Adipocyte (in vitro differentiated cells): ENCODE measurements at regions not wholly inside any gene's neighbourhood (a gene's known extent, or its start where the extent isn't known, plus 50 kb on each side); places are given as distances from the start of the nearest gene placed in this dataset.

Experiments
- DNase-seq: peaks from one replicate; pipeline ENCODE4 v3.0.0-alpha.2; 2015; ENCODE audit warnings: low read depth
- H3K27me3 ChIP-seq: replicated peaks from 2 replicates; pipeline ENCODE4 v1.7.0; 2013; ENCODE audit warnings: mild to moderate bottlenecking, low read length, moderate library complexity; ENCODE audit not compliant: control insufficient read depth, insufficient read depth
- H3K36me3 ChIP-seq: 2 replicates; pipeline ENCODE4 v1.7.0; 2013; ENCODE audit warnings: low read length, mild to moderate bottlenecking, moderate library complexity; ENCODE audit not compliant: control insufficient read depth, insufficient read depth, severe bottlenecking
- H3K4me1 ChIP-seq: 2 replicates; pipeline ENCODE4 v1.7.0; 2013; ENCODE audit warnings: mild to moderate bottlenecking, low read length, moderate library complexity; ENCODE audit not compliant: control insufficient read depth, insufficient read depth
- H3K4me3 ChIP-seq: 2 replicates; pipeline ENCODE4 v1.7.0; 2013; ENCODE audit warnings: mild to moderate bottlenecking, low read length, moderate library complexity
- H3K9ac ChIP-seq: 2 replicates; pipeline ENCODE4 v1.7.0; 2013; ENCODE audit warnings: mild to moderate bottlenecking, low read length, moderate library complexity
- H3K9me3 ChIP-seq: 2 replicates; pipeline ENCODE4 v1.7.0; 2013; ENCODE audit warnings: mild to moderate bottlenecking, low read length, moderate library complexity; ENCODE audit not compliant: control insufficient read depth

GRCh38 chr2:120785228-120785966 is 49.7 kb downstream of the GLI2 start:
- Histone ChIP-seq H3K36me3 (no peaks in the 10 kb centered on the region), H3K4me3 (no peak overlapping the region), H3K9me3 (no peaks in the 10 kb centered on the region), H3K27me3 (no peaks in the 10 kb centered on the region), H3K9ac (no peak overlapping the region), H3K4me1 (peaks cover 10% of the 10 kb centered on the region)
- DNase-seq, result no peak

- H3K9me3 ChIP-seq, result no peaks in the 10 kb centered on the region
- DNase-seq, result no peak
- H3K4me3 ChIP-seq, result no peak overlapping the region
- H3K27me3 ChIP-seq, result no peaks in the 10 kb centered on the region
- H3K36me3 ChIP-seq, result no peaks in the 10 kb centered on the region
- H3K9ac ChIP-seq, result no peak overlapping the region
- peaks cover 9% of the 10 kb centered on the region for H3K4me1 ChIP-seq
Observed at GRCh38 chr2:120786038-120786960, 50.6 kb downstream of the GLI2 start.

DNA sequence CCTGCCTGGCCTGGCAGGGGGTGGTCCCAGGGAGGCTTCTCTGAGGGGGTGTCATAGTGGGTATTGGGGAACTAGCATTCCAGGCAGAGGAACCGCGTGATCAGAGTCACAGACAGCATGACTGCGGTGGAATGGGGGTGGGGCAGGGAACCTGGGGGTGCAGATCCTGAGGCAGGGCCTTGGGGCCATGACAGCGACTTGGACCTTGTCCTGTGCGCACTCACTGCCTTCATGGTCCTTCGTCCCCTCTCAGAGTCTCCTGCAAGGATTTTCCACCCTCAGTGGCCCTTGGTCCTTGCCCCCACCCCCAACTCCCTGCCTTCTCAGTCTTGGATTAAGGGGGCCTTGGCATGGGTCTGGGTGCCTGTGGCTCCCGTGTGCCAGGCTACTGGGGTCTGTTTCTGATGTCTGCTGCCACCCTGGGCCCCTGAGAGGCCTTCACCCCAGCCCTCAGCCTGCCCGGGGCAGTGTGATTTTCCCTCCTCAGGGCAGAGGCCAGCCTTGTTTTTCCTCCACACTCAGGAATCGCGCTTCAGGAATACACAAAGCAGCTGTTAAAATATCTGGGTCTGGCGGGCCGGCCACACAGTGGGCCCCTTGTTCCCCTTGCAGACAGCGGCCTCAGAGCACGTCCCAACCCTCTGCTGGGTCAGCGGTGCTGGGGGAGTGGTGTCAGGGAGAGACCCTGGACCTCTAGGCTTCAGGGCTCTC is 51.6 kb downstream of the GLI2 start:
- no peaks in the 10 kb centered on the region for H3K36me3 ChIP-seq
- H3K4me1 ChIP-seq, result peaks cover 9% of the 10 kb centered on the region
- H3K4me3 ChIP-seq, result no peak overlapping the region

GRCh38 chr2:120787822-120788700 is 52.4 kb downstream of the GLI2 start:
- Histone ChIP-seq H3K4me3 (no peak overlapping the region), H3K4me1 (peaks cover 5% of the 10 kb centered on the region), H3K36me3 (no peaks in the 10 kb centered on the region), H3K27me3 (no peaks in the 10 kb centered on the region), H3K9me3 (no peaks in the 10 kb centered on the region), H3K9ac (no peak overlapping the region)
- DNase-seq, result no peak

More for the DNA sequence above, 51.6 kb downstream of the GLI2 start:
- DNase-seq, result no peak
- H3K9ac ChIP-seq, result no peak overlapping the region
- no peaks in the 10 kb centered on the region for H3K27me3 ChIP-seq
- no peaks in the 10 kb centered on the region for H3K9me3 ChIP-seq

DNA sequence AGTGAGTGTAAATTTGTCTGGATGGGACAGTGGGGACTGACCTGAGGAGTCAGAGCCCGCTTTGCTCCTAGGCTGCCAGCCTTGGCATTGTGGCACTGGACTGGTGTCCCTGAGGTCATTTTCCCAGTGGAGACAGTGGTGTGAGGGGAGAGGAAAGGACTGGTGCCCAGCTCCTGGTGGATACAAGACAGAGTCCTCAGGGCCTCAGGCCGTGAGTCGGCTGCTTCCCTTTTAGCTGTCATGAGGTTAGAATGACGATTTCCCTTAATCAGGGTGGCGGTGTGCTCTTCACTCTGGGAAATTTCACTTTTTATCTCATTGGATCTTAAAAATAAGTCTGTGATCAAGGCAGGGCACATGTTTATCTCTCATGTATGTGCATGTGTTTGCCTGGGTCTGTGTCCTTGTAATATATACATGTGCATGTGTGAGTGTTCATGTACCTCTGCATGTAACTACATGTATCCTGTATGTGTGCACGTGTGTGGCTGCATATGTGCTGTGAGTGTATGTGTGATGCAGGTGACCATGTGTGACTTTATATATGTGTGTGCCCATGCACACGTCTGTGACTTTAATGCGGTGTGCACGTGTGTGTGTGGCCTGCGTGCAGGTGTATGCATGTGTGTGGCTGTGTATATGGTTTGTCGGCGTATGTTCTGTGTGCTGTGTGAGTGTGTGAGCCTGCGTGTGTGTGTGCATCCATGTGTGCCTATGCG is 55.7 kb downstream of the GLI2 start:
- Histone ChIP-seq H3K9ac (no peak overlapping the region), H3K36me3 (no peaks in the 10 kb centered on the region), H3K4me1 (peaks cover 15% of the 10 kb centered on the region), H3K4me3 (no peak overlapping the region), H3K9me3 (no peaks in the 10 kb centered on the region), H3K27me3 (no peaks in the 10 kb centered on the region)
- no peak for DNase-seq

- Histone ChIP-seq H3K4me3 (no peak overlapping the region), H3K4me1 (peaks cover 15% of the 10 kb centered on the region), H3K27me3 (no peaks in the 10 kb centered on the region), H3K36me3 (no peaks in the 10 kb centered on the region), H3K9ac (no peak overlapping the region), H3K9me3 (no peaks in the 10 kb centered on the region)
- no peak for DNase-seq
Observed at GRCh38 chr2:120791962-120792297, 56.3 kb downstream of the GLI2 start.

GRCh38 chr2:120793682-120794403 is 58.2 kb downstream of the GLI2 start:
- no peak overlapping the region for H3K4me3 ChIP-seq
- H3K9ac ChIP-seq, result no peak overlapping the region
- no peaks in the 10 kb centered on the region for H3K36me3 ChIP-seq
- no peaks in the 10 kb centered on the region for H3K27me3 ChIP-seq
- H3K9me3 ChIP-seq, result no peaks in the 10 kb centered on the region
- peak; percentile 16 for DNase-seq
- peaks cover 15% of the 10 kb centered on the region for H3K4me1 ChIP-seq

DNA sequence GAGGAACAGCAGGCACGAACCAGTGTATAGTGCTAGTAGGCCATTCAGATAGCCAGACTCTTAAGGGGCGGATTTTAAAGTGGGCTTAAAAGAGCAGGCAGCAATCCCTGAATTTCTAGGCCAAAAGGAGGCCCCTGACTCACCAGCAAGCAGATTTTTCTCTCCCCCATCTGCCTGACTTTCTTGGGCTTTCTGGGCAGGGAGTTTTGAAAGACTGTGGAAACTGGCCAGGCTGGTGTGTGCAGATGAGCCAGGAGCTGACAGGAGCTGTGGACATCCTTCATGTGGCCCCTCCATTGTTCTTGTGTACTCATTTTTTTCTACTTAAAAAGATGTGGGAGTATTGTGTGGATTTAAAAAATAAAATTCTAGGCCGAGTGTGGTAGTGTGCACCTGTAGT is 59.0 kb downstream of the GLI2 start:
- Histone ChIP-seq H3K4me1 (peaks cover 15% of the 10 kb centered on the region), H3K27me3 (no peaks in the 10 kb centered on the region), H3K4me3 (no peak overlapping the region), H3K9ac (peak overlapping the region; percentile 17), H3K36me3 (no peaks in the 10 kb centered on the region), H3K9me3 (no peaks in the 10 kb centered on the region)
- peak; percentile 53 for DNase-seq

DNA sequence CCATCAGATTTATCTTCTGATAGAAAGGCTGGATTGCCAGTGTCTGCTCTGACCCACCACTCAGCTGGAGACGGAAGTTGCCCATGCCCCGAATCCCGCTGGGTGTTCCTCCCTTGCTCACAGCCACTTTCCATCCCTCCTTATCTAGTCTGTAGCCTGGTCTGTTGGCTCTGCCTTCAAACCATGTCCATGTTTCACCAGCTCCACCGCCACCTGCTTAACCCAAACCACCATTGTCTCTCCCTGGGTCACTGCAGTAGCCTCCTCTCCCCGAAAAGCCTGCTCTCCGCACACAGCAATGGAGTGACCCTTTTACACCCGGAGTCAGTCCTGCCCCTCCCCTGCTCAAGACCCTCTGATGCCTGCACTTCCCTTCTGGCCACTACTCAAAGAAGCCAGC is 60.4 kb downstream of the GLI2 start:
- no peaks in the 10 kb centered on the region for H3K36me3 ChIP-seq
- H3K4me1 ChIP-seq, result peaks cover 15% of the 10 kb centered on the region
- H3K9ac ChIP-seq, result no peak overlapping the region
- H3K9me3 ChIP-seq, result no peaks in the 10 kb centered on the region
- H3K27me3 ChIP-seq, result no peaks in the 10 kb centered on the region
- DNase-seq, result no peak
- H3K4me3 ChIP-seq, result no peak overlapping the region
